Activated CD4-positive, alpha-beta T cell treated with anti-CD3 and anti-CD28 coated beads, Interleukin-2, amount 50 U/mL, for 48 hours (primary cell): ENCODE measurements at regions not wholly inside any gene's neighbourhood (a gene's known extent, or its start where the extent isn't known, plus 50 kb on each side); places are given as distances from the start of the nearest gene placed in this dataset.

Source experiments
- DNase-seq, 2 experiments: peaks; one replicate each; pipeline ENCODE4 v3.0.0-alpha.2; 2020

GRCh38 chr22:27490080-27490479, 311.5 kb downstream of the MN1 start:
- DNase-seq, result no peak

GRCh38 chr22:27491888-27492287, 309.7 kb downstream of the MN1 start:
- DNase-seq, result no peak

GRCh38 chr22:27492566-27493201, 308.9 kb downstream of the MN1 start:
- DNase-seq, result no peak

- no peak for DNase-seq
These were observed 307.8 kb downstream of the MN1 start for GRCh38 chr22:27493796-27494195.

- DNase-seq, result no peak
These were observed 306.8 kb downstream of the MN1 start for GRCh38 chr22:27494785-27495184.

GRCh38 chr22:27495325-27495724, 306.2 kb downstream of the MN1 start:
- no peak for DNase-seq

- DNase-seq, result no peak
These were observed 302.4 kb downstream of the MN1 start for GRCh38 chr22:27499121-27499520.

- DNase-seq, result no peak
These were observed 300.2 kb downstream of the MN1 start for GRCh38 chr22:27501191-27501936.

- DNase-seq, result no peak
These were observed 299.2 kb downstream of the MN1 start for GRCh38 chr22:27502327-27502726.

- DNase-seq, result no peak
These were observed 296.9 kb downstream of the MN1 start for GRCh38 chr22:27504360-27505253.

- no peak for DNase-seq
These were observed 294.4 kb downstream of the MN1 start for GRCh38 chr22:27507111-27507611.

- DNase-seq, result no peak
These were observed 293.5 kb downstream of the MN1 start for GRCh38 chr22:27507935-27508526.

- DNase-seq, result no peak
These were observed 292.2 kb downstream of the MN1 start for GRCh38 chr22:27509132-27509920.

GRCh38 chr22:27510024-27510423, 291.5 kb downstream of the MN1 start:
- DNase-seq, result no peak

GRCh38 chr22:27512283-27512761, 289.2 kb downstream of the MN1 start:
- DNase-seq, result no peak

GRCh38 chr22:27513021-27513420, 288.5 kb downstream of the MN1 start:
- DNase-seq, result no peak

GRCh38 chr22:27514601-27515523, 286.7 kb downstream of the MN1 start:
- no peak for DNase-seq

- no peak for DNase-seq
These were observed 284.0 kb downstream of the MN1 start for GRCh38 chr22:27517361-27518155.

- DNase-seq, result no peak
These were observed 282.8 kb downstream of the MN1 start for GRCh38 chr22:27518531-27519340.
